Ascending aorta (tissue), 2 donors: ENCODE measurements at regions not wholly inside any gene's neighbourhood (a gene's known extent, or its start where the extent isn't known, plus 50 kb on each side); places are given as distances from the start of the nearest gene placed in this dataset.

Experiments used
- DNase-seq, 2 donors: peaks; one replicate each; pipeline ENCODE4 v3.0.0-alpha.2; 2019; ENCODE audit warnings: low spot score in 2 of 2
- H3K27ac ChIP-seq, 2 donors: fragments of 200-600 bp; sonication (generic); one replicate each; pipeline ENCODE4 v1.5.1; 2016 to 2017; ENCODE audit warnings: mild to moderate bottlenecking in 1 of 2
- H3K27me3 ChIP-seq: fragments of 200-600 bp; sonication (generic); one replicate; pipeline ENCODE4 v1.5.1; 2017
- H3K36me3 ChIP-seq, 2 donors: fragments of 200-600 bp; sonication (generic); one replicate each; pipeline ENCODE4 v1.5.1; 2016
- H3K4me1 ChIP-seq, 2 donors: fragments of 200-600 bp; sonication (generic); one replicate each; pipeline ENCODE4 v1.5.1; 2016 to 2017; ENCODE audit warnings: mild to moderate bottlenecking in 1 of 2
- H3K4me3 ChIP-seq, 2 donors: fragments of 200-600 bp; sonication (generic); one replicate each; pipeline ENCODE4 v1.5.1; 2016 to 2017; ENCODE audit warnings: mild to moderate bottlenecking in 1 of 2
- H3K9me3 ChIP-seq, 2 donors: fragments of 200-600 bp; sonication (generic); one replicate each; pipeline ENCODE4 v1.5.1; 2016
- intact Hi-C: fragments of 100-400 bp; cut with DNase I; formaldehyde crosslinking; loops from one replicate; pipeline ENCODE4 v1.15.1; 2023
- TF ChIP-seq, protein P1 (sequence below), 3 experiments: fragments of 200-600 bp in 2 of 3; fragments of 450-650 bp in 1 of 3; sonication (generic) in 2 of 3; IDR thresholded peaks; one replicate each; pipeline ENCODE4 v1.5.1; 2016 to 2019; ENCODE audit warnings: antibody characterized with exemption in 3 of 3, mild to moderate bottlenecking in 1 of 3, moderate library complexity in 1 of 3

- Histone ChIP-seq H3K4me1 (no peaks in the 10 kb centered on the region), H3K36me3 (no peaks in the 10 kb centered on the region), H3K27ac (no peak overlapping the region), H3K4me3 (no peak overlapping the region), H3K27me3 (no peaks in the 10 kb centered on the region), H3K9me3 (no peaks in the 10 kb centered on the region)
- intact Hi-C loops, result no loop called here
- DNase-seq, result no peak
- TF ChIP-seq, protein P1, sequence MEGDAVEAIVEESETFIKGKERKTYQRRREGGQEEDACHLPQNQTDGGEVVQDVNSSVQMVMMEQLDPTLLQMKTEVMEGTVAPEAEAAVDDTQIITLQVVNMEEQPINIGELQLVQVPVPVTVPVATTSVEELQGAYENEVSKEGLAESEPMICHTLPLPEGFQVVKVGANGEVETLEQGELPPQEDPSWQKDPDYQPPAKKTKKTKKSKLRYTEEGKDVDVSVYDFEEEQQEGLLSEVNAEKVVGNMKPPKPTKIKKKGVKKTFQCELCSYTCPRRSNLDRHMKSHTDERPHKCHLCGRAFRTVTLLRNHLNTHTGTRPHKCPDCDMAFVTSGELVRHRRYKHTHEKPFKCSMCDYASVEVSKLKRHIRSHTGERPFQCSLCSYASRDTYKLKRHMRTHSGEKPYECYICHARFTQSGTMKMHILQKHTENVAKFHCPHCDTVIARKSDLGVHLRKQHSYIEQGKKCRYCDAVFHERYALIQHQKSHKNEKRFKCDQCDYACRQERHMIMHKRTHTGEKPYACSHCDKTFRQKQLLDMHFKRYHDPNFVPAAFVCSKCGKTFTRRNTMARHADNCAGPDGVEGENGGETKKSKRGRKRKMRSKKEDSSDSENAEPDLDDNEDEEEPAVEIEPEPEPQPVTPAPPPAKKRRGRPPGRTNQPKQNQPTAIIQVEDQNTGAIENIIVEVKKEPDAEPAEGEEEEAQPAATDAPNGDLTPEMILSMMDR (IDR thresholded peaks at IDR 0.05), result no peak
These were observed 2385.0 kb downstream of the PCDH9 start for GRCh38 chr13:64845110-64845509.

- no peaks in the 10 kb centered on the region for H3K36me3 ChIP-seq
- no peak overlapping the region for H3K4me3 ChIP-seq
- no peaks in the 10 kb centered on the region for H3K4me1 ChIP-seq
- no peak for DNase-seq
- H3K27me3 ChIP-seq, result no peaks in the 10 kb centered on the region
- H3K27ac ChIP-seq, result no peak overlapping the region
- intact Hi-C loops, result no loop called here
- H3K9me3 ChIP-seq, result no peaks in the 10 kb centered on the region
- TF ChIP-seq, protein P1 (IDR thresholded peaks at IDR 0.05), result no peak
These were observed 2411.1 kb downstream of the PCDH9 start for GRCh38 chr13:64819081-64819480.

- H3K27me3 ChIP-seq, result no peaks in the 10 kb centered on the region
- DNase-seq, result no peak
- TF ChIP-seq, protein P1 (IDR thresholded peaks at IDR 0.05), result no peak
- H3K36me3 ChIP-seq, result no peaks in the 10 kb centered on the region
- no peak overlapping the region for H3K27ac ChIP-seq
- intact Hi-C loops, result no loop called here
- no peaks in the 10 kb centered on the region for H3K4me1 ChIP-seq
- no peaks in the 10 kb centered on the region for H3K9me3 ChIP-seq
- H3K4me3 ChIP-seq, result no peak overlapping the region
These were observed 2412.4 kb downstream of the PCDH9 start for GRCh38 chr13:64817691-64818090.

GRCh38 chr13:64810750-64811149, 2419.4 kb downstream of the PCDH9 start:
- intact Hi-C loops, result no loop called here
- no peak overlapping the region for H3K27ac ChIP-seq
- H3K27me3 ChIP-seq, result no peaks in the 10 kb centered on the region
- H3K9me3 ChIP-seq, result no peaks in the 10 kb centered on the region
- TF ChIP-seq, protein P1 (IDR thresholded peaks at IDR 0.05), result no peak
- H3K4me3 ChIP-seq, result no peak overlapping the region
- DNase-seq, result no peak
- no peaks in the 10 kb centered on the region for H3K36me3 ChIP-seq
- no peaks in the 10 kb centered on the region for H3K4me1 ChIP-seq

- no peaks in the 10 kb centered on the region for H3K36me3 ChIP-seq
- H3K4me3 ChIP-seq, result no peak overlapping the region
- intact Hi-C loops, result no loop called here
- TF ChIP-seq, protein P1 (IDR thresholded peaks at IDR 0.05), result no peak
- H3K27me3 ChIP-seq, result no peaks in the 10 kb centered on the region
- no peak for DNase-seq
- no peak overlapping the region for H3K27ac ChIP-seq
- H3K4me1 ChIP-seq, result no peaks in the 10 kb centered on the region
- no peaks in the 10 kb centered on the region for H3K9me3 ChIP-seq
These were observed 2421.4 kb downstream of the PCDH9 start for GRCh38 chr13:64808704-64809103.

DNA sequence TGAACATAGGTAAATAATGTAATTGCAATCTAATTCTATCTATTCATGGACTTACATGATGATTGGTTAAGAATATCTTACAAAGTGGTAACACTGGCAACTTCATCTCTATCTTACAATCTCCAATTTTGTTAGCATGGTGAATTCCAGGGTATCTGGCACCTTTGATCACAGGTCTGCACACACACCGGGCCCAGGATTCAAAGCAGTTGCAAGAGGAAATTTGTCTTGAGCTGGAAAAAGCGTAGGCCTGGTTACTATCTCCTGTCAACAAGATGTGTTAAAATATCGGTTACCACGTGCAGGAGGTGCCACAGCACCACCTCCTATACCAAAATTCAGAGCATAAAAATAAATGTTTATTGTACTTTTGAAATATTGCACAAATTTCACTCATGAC, 2428.4 kb downstream of the PCDH9 start:
- Histone ChIP-seq H3K4me1 (no peaks in the 10 kb centered on the region), H3K27me3 (no peaks in the 10 kb centered on the region), H3K9me3 (no peaks in the 10 kb centered on the region), H3K36me3 (no peaks in the 10 kb centered on the region), H3K27ac (no peak overlapping the region), H3K4me3 (no peak overlapping the region)
- TF ChIP-seq, protein P1 (IDR thresholded peaks at IDR 0.05), result no peak
- DNase-seq, result no peak
- intact Hi-C loops, result no loop called here
